PC-9 (cell line): ENCODE measurements at regions not wholly inside any gene's neighbourhood (a gene's known extent, or its start where the extent isn't known, plus 50 kb on each side); places are given as distances from the start of the nearest gene placed in this dataset.

Experiments
- BruUV-seq: library from RNA; stranded (reverse); fragments of 400-500 nt; replicated peaks from 2 replicates; lab custom pipeline; 2021; lab: Mats Ljungman, UMichigan
- CTCF ChIA-PET: fragments of 300-600 bp; sonication (Branson Sonifier 250); formaldehyde crosslinking; loops from one replicate; lab custom pipeline; 2022; ENCODE audit warnings: antibody characterized with exemption; lab: Charles Lee
- POLR2A ChIA-PET: fragments of 300-600 bp; sonication (Branson Sonifier 250); formaldehyde crosslinking; loops from one replicate; lab custom pipeline; 2022; ENCODE audit warnings: antibody characterized with exemption; ENCODE audit not compliant: unreplicated experiment; lab: Charles Lee
- DNase-seq, 2 experiments: peaks; one replicate each; pipeline versions ENCODE4 v3.0.0 to v3.0.0-alpha.2; 2015 to 2022; ENCODE audit warnings: mixed read lengths in 1 of 2
- H2AFZ ChIP-seq: fragments of 200-600 bp; sonication (generic); 2 replicates; pipeline ENCODE4 v1.8.1; 2017; ENCODE audit warnings: antibody characterized with exemption
- H3F3A ChIP-seq: fragments of 200-600 bp; sonication (generic); 2 replicates; pipeline ENCODE4 v1.8.1; 2017; ENCODE audit warnings: antibody characterized with exemption, mild to moderate bottlenecking, low read depth; ENCODE audit not compliant: insufficient read depth
- H3K27ac ChIP-seq: fragments of 200-600 bp; sonication (generic); 2 replicates; pipeline ENCODE4 v1.6.1; 2016; ENCODE audit warnings: mixed run types
- H3K27me3 ChIP-seq: fragments of 200-600 bp; sonication (generic); 2 replicates; pipeline ENCODE4 v1.6.1; 2016; ENCODE audit warnings: low read depth, mixed run types; ENCODE audit not compliant: insufficient read depth
- H3K36me3 ChIP-seq: fragments of 200-600 bp; sonication (generic); 2 replicates; pipeline ENCODE4 v1.6.1; 2016; ENCODE audit warnings: low read depth, mixed run types
- H3K4me1 ChIP-seq: fragments of 200-600 bp; sonication (generic); replicated peaks from 2 replicates; pipeline ENCODE4 v1.6.1; 2016; ENCODE audit warnings: mixed run types; ENCODE audit not compliant: insufficient read depth
- H3K4me2 ChIP-seq: fragments of 200-600 bp; sonication (generic); 2 replicates; pipeline ENCODE4 v1.6.1; 2017; ENCODE audit warnings: mixed run types
- H3K4me3 ChIP-seq: fragments of 200-600 bp; sonication (generic); 2 replicates; pipeline ENCODE4 v1.6.1; 2016; ENCODE audit warnings: mixed run types
- H3K79me2 ChIP-seq: fragments of 200-600 bp; sonication (generic); 2 replicates; pipeline ENCODE4 v1.6.1; 2017; ENCODE audit warnings: low read depth, mixed run types
- H3K9me2 ChIP-seq: fragments of 200-600 bp; sonication (generic); 2 replicates; pipeline ENCODE4 v1.8.1; 2017; ENCODE audit warnings: mild to moderate bottlenecking; ENCODE audit not compliant: insufficient read depth
- H3K9me3 ChIP-seq: fragments of 200-600 bp; sonication (generic); 2 replicates; pipeline ENCODE4 v1.8.1; 2016; ENCODE audit warnings: low read depth; ENCODE audit not compliant: insufficient read depth
- H4K20me1 ChIP-seq: fragments of 200-600 bp; sonication (generic); 2 replicates; pipeline ENCODE4 v1.8.1; 2017; ENCODE audit not compliant: insufficient read depth
- EZH2 ChIP-seq: fragments of 200-600 bp; sonication (generic); IDR thresholded peaks from 2 replicates; pipeline ENCODE4 v1.8.0; 2017; ENCODE audit warnings: antibody characterized with exemption, low read depth
- intact Hi-C: fragments of 100-400 bp; cut with micrococcal nuclease; formaldehyde crosslinking; loops from one replicate; pipeline ENCODE4 v1.10.0; 2022; ENCODE audit not compliant: unreplicated experiment
- TF ChIP-seq, protein P1 (sequence below): fragments of 200-600 bp; sonication (generic); conservative IDR thresholded peaks from 2 replicates; pipeline ENCODE4 v1.6.1; 2017; ENCODE audit warnings: mixed run types, antibody characterized with exemption, mild to moderate bottlenecking, moderate library complexity

DNA sequence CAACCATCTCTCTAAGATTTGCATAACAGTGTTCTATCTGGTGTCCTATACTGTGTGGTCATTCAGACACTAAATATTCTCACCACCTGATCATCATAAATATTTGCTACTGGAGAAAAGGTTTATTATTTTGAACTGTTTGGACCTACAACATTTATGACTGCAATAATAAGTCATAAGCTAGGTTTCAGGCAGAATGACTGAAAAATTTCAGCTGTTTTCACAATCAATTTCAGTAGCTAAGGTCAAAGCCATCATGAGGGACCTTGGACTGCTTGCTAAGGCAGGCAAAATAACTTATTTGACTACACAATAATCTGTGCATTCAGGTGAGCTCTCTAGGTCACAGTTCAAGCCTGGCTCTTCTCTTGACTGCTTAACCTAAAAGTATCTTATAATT is 425.5 kb upstream of the CDH2 start:
- no peaks in the 10 kb centered on the region for H3K9me2 ChIP-seq
- BruUV-seq: no TSS peak
- intact Hi-C loops: no loop called here

DNA sequence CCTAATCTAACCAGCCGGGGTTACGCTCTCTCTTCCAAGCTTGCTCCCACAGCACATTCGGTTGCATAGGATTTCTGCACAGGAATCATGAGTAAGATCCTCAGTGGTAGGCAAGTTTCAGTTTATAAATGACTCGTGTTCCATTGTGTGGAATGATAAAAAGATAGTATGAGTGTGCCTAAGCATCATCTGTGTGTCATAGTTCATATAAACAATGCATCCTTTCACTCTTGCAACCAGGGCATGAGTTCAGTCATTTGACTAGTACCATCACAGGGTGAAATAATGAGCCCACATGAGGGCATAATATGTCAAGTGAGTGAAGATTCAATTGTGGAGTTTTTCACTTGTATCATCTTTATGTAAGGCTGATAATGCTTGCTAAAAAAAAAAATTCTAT is 417.1 kb upstream of the CDH2 start:
- POLR2A ChIA-PET: no interaction called here
- H3K4me2 ChIP-seq: no peak overlapping the region
- H3K27me3 ChIP-seq: no peaks in the 10 kb centered on the region
- H4K20me1 ChIP-seq: no peaks in the 10 kb centered on the region
- no peak for DNase-seq
- TF ChIP-seq, protein P1, sequence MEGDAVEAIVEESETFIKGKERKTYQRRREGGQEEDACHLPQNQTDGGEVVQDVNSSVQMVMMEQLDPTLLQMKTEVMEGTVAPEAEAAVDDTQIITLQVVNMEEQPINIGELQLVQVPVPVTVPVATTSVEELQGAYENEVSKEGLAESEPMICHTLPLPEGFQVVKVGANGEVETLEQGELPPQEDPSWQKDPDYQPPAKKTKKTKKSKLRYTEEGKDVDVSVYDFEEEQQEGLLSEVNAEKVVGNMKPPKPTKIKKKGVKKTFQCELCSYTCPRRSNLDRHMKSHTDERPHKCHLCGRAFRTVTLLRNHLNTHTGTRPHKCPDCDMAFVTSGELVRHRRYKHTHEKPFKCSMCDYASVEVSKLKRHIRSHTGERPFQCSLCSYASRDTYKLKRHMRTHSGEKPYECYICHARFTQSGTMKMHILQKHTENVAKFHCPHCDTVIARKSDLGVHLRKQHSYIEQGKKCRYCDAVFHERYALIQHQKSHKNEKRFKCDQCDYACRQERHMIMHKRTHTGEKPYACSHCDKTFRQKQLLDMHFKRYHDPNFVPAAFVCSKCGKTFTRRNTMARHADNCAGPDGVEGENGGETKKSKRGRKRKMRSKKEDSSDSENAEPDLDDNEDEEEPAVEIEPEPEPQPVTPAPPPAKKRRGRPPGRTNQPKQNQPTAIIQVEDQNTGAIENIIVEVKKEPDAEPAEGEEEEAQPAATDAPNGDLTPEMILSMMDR: no peak
- no peak for TF ChIP-seq EZH2
- no peaks in the 10 kb centered on the region for H3F3A ChIP-seq
- H3K27ac ChIP-seq: no peak overlapping the region
- CTCF ChIA-PET: no interaction called here
- H3K9me2 ChIP-seq: no peaks in the 10 kb centered on the region
- no peaks in the 10 kb centered on the region for H3K36me3 ChIP-seq
- no peak overlapping the region for H3K4me3 ChIP-seq
- H3K9me3 ChIP-seq: no peaks in the 10 kb centered on the region
- no TSS peak for BruUV-seq
- H3K4me1 ChIP-seq: no peaks in the 10 kb centered on the region
- no peak overlapping the region for H2AFZ ChIP-seq
- no peaks in the 10 kb centered on the region for H3K79me2 ChIP-seq
- intact Hi-C loops: no loop called here

More for the DNA sequence above, 425.5 kb upstream of the CDH2 start:
- Histone ChIP-seq H3K27me3 (no peaks in the 10 kb centered on the region), H3K4me3 (no peak overlapping the region), H3K36me3 (no peaks in the 10 kb centered on the region), H3K27ac (no peak overlapping the region), H2AFZ (no peak overlapping the region), H3K9me3 (no peaks in the 10 kb centered on the region), H3K4me2 (no peak overlapping the region), H3K79me2 (no peaks in the 10 kb centered on the region), H3K4me1 (no peaks in the 10 kb centered on the region), H3F3A (no peaks in the 10 kb centered on the region), H4K20me1 (no peaks in the 10 kb centered on the region)
- DNase-seq: no peak
- ChIA-PET CTCF (no interaction called here), POLR2A (no interaction called here)
- TF ChIP-seq EZH2: no peak
- TF ChIP-seq, protein P1: no peak

DNA sequence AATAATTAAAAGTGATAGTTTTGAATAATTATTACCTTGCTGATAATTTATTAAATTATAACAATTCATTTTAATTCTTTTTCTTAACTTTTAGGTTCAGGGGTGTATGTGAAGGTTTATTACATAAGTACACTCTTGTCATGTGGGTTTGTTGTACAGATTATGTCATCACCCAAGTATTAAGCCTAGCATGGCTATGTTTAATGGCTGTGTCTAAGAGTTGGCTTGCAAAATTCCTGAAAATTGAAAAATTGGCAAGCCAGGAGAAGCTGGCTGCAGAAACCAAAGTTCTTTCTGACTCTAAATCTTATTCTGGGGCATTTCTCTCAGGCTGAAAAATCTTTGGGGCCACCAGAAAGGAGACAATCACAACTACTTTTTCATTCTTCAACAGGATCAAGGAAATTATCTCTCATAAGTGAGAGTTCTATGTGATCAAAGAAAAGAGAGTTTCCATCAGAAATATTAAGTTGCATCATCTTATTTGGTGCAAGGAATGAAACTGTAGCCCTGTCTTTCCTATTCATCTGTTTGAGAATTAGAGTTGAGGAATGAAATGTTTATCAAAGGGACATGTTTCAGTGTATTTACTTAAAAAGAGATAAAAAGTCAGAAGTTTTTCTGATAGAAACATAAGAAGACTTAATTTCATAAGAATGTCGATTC is 412.1 kb upstream of the CDH2 start:
- ChIA-PET POLR2A (no interaction called here), CTCF (no interaction called here)
- no peak overlapping the region for H3K4me3 ChIP-seq
- no peaks in the 10 kb centered on the region for H4K20me1 ChIP-seq
- BruUV-seq: no TSS peak
- H3K36me3 ChIP-seq: no peaks in the 10 kb centered on the region
- H3F3A ChIP-seq: no peaks in the 10 kb centered on the region
- H3K9me3 ChIP-seq: no peaks in the 10 kb centered on the region
- no peak for TF ChIP-seq EZH2
- TF ChIP-seq, protein P1: no peak
- intact Hi-C loops: loop anchor here (10.0 kb wide), 1 partner anchor 206 kb away; no protein-coding TSS in a partner anchor
- H3K79me2 ChIP-seq: no peaks in the 10 kb centered on the region
- no peak for DNase-seq
- H2AFZ ChIP-seq: no peak overlapping the region
- H3K27me3 ChIP-seq: no peaks in the 10 kb centered on the region
- no peak overlapping the region for H3K4me2 ChIP-seq
- H3K9me2 ChIP-seq: no peaks in the 10 kb centered on the region
- no peak overlapping the region for H3K27ac ChIP-seq
- H3K4me1 ChIP-seq: no peaks in the 10 kb centered on the region
